ENCODE measurements at regions not wholly inside any gene's neighbourhood (a gene's known extent, or its start where the extent isn't known, plus 50 kb on each side); places are given as distances from the start of the nearest gene placed in this dataset.

- no peak for DNase-seq (ENCODE audit: low read depth)
- no peak overlapping the region for H3K4me3 ChIP-seq (ENCODE audit: low read depth, low read length)
Measured at GRCh38 chrX:10288373-10288975, 131.7 kb downstream of the CLCN4 start.

- DNase-seq (ENCODE audit: low read depth), result peak; percentile 47
- H3K4me3 ChIP-seq (ENCODE audit: low read depth, low read length), result no peak overlapping the region
Measured at GRCh38 chrX:10296576-10296975, 139.8 kb downstream of the CLCN4 start.

GRCh38 chrX:10310511-10310910, 153.7 kb downstream of the CLCN4 start:
- H3K4me3 ChIP-seq (ENCODE audit: low read depth, low read length), result no peak overlapping the region
- no peak for DNase-seq (ENCODE audit: low read depth)

GRCh38 chrX:10314530-10315104, 157.8 kb downstream of the CLCN4 start:
- no peak for DNase-seq (ENCODE audit: low read depth)

GRCh38 chrX:10325611-10326010, 168.8 kb downstream of the CLCN4 start:
- DNase-seq (ENCODE audit: low read depth), result peak; percentile 39
- H3K4me3 ChIP-seq (ENCODE audit: low read depth, low read length), result no peak overlapping the region

More at GRCh38 chrX:10314530-10315104, 157.8 kb downstream of the CLCN4 start:
- H3K4me3 ChIP-seq (ENCODE audit: low read depth, low read length), result no peak overlapping the region

GRCh38 chrX:10326578-10326977, 169.8 kb downstream of the CLCN4 start:
- no peak overlapping the region for H3K4me3 ChIP-seq (ENCODE audit: low read depth, low read length)
- DNase-seq (ENCODE audit: low read depth), result peak; percentile 23

GRCh38 chrX:10327651-10328050, 170.9 kb downstream of the CLCN4 start:
- peak; percentile 1 for DNase-seq (ENCODE audit: low read depth)
- no peak overlapping the region for H3K4me3 ChIP-seq (ENCODE audit: low read depth, low read length)

GRCh38 chrX:10329984-10330383, 173.2 kb downstream of the CLCN4 start:
- no peak overlapping the region for H3K4me3 ChIP-seq (ENCODE audit: low read depth, low read length)
- no peak for DNase-seq (ENCODE audit: low read depth)

GRCh38 chrX:10341309-10341708, 184.5 kb downstream of the CLCN4 start:
- no peak for DNase-seq (ENCODE audit: low read depth)
- H3K4me3 ChIP-seq (ENCODE audit: low read depth, low read length), result no peak overlapping the region

GRCh38 chrX:10350221-10350620, 193.4 kb downstream of the CLCN4 start:
- DNase-seq (ENCODE audit: low read depth), result no peak
- H3K4me3 ChIP-seq (ENCODE audit: low read depth, low read length), result no peak overlapping the region

- no peak overlapping the region for H3K4me3 ChIP-seq (ENCODE audit: low read depth, low read length)
- DNase-seq (ENCODE audit: low read depth), result peak; percentile 5
Measured at GRCh38 chrX:10350981-10351380, 194.2 kb downstream of the CLCN4 start.

- DNase-seq (ENCODE audit: low read depth), result no peak
- no peak overlapping the region for H3K4me3 ChIP-seq (ENCODE audit: low read depth, low read length)
Measured at GRCh38 chrX:10352536-10352935, 195.8 kb downstream of the CLCN4 start.

- no peak for DNase-seq (ENCODE audit: low read depth)
- H3K4me3 ChIP-seq (ENCODE audit: low read depth, low read length), result no peak overlapping the region
Measured at GRCh38 chrX:10356979-10357378, 200.2 kb downstream of the CLCN4 start.

- H3K4me3 ChIP-seq (ENCODE audit: low read depth, low read length), result no peak overlapping the region
- no peak for DNase-seq (ENCODE audit: low read depth)
Measured at GRCh38 chrX:10358958-10359357, 202.2 kb downstream of the CLCN4 start.

- DNase-seq (ENCODE audit: low read depth), result no peak
- H3K4me3 ChIP-seq (ENCODE audit: low read depth, low read length), result no peak overlapping the region
Measured at GRCh38 chrX:10360116-10360515, 203.3 kb downstream of the CLCN4 start.

GRCh38 chrX:10365532-10366265, 208.9 kb downstream of the CLCN4 start:
- DNase-seq (ENCODE audit: low read depth), result no peak
- no peak overlapping the region for H3K4me3 ChIP-seq (ENCODE audit: low read depth, low read length)

GRCh38 chrX:10367406-10367805, 210.6 kb downstream of the CLCN4 start:
- no peak overlapping the region for H3K4me3 ChIP-seq (ENCODE audit: low read depth, low read length)
- no peak for DNase-seq (ENCODE audit: low read depth)

- no peak overlapping the region for H3K4me3 ChIP-seq (ENCODE audit: low read depth, low read length)
- DNase-seq (ENCODE audit: low read depth), result no peak
Measured at GRCh38 chrX:10370976-10371375, 214.2 kb downstream of the CLCN4 start.

- no peak for DNase-seq (ENCODE audit: low read depth)
- H3K4me3 ChIP-seq (ENCODE audit: low read depth, low read length), result no peak overlapping the region
Measured at GRCh38 chrX:10377427-10377826, 220.7 kb downstream of the CLCN4 start.

- DNase-seq (ENCODE audit: low read depth), result no peak
- H3K4me3 ChIP-seq (ENCODE audit: low read depth, low read length), result no peak overlapping the region
Measured at GRCh38 chrX:10379878-10380277, 223.1 kb downstream of the CLCN4 start.

- no peak for DNase-seq (ENCODE audit: low read depth)
- H3K4me3 ChIP-seq (ENCODE audit: low read depth, low read length), result no peak overlapping the region
Measured at GRCh38 chrX:10380300-10380699, 223.5 kb downstream of the CLCN4 start.
